NB4 (cell line): ENCODE measurements at regions not wholly inside any gene's neighbourhood (a gene's known extent, or its start where the extent isn't known, plus 50 kb on each side); places are given as distances from the start of the nearest gene placed in this dataset.

Experiments used
- CTCF ChIP-seq: IDR thresholded peaks from one replicate; pipeline ENCODE4 v1.5.1; 2012; ENCODE audit warnings: low read depth, low read length
- MAX ChIP-seq: IDR thresholded peaks from 2 replicates; pipeline ENCODE4 v1.6.1; 2011; ENCODE audit warnings: low read depth, low read length
- MYC ChIP-seq: IDR thresholded peaks from 2 replicates; pipeline ENCODE4 v1.6.1; 2011; ENCODE audit warnings: low read depth, low read length
- POLR2A ChIP-seq: IDR thresholded peaks from 2 replicates; pipeline ENCODE4 v1.6.1; 2011; ENCODE audit warnings: mild to moderate bottlenecking; ENCODE audit not compliant: insufficient read length; ENCODE audit errors: extremely low read depth

- TF ChIP-seq CTCF (no peak), MYC (no peak), MAX (no peak), POLR2A (no peak)
These were observed 288.7 kb downstream of the MDFIC start for GRCh38 chr7:115210552-115210951.
